ENCODE measurements at regions not wholly inside any gene's neighbourhood (a gene's known extent, or its start where the extent isn't known, plus 50 kb on each side); places are given as distances from the start of the nearest gene placed in this dataset.
"Not testable (repeated sequence)": the region's sequence is repeated elsewhere in the genome, so short reads cannot be mapped to it uniquely, and the experiment has no call there.

DNA sequence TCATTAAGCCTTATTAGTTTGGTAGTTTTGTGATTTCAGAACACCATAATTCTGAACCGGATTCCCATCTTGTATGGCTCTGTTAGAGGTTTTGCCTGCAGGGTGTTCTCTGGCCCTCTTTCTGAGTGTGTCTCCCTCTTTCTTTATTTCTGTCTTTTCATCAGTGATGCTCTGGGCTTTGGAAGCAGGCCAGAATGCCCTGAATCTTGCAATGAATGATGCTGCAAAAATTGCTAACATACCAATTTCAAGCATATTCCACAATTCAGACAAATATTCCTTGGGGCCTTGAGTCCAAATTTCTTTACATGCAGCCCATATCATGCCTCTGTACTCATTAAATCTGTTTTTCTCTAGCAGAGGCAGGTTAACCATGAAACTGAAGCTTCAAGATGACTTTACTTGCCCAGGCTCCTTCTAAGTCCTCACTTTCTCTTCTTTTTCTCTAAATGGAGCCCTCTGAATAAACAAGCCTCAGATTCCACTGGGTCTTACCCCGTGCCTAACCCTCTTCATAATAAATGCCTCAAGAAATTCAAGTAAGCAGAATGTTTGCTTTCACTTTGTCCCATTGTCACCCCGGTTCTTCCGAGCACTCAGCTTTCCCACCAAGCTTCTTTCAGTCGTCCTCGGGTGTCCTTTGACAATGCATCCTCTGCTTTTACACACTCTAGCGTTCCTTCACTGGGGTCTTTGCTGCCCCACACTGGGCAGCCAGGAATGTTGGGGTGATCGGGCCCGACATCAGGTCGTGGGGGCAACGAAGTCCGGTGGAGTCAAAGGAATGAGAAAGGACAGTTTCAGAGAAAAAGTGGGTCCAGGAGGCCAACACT lies 78.8 kb upstream of the SLC38A4 start:
- TF ChIP-seq, protein P1, sequence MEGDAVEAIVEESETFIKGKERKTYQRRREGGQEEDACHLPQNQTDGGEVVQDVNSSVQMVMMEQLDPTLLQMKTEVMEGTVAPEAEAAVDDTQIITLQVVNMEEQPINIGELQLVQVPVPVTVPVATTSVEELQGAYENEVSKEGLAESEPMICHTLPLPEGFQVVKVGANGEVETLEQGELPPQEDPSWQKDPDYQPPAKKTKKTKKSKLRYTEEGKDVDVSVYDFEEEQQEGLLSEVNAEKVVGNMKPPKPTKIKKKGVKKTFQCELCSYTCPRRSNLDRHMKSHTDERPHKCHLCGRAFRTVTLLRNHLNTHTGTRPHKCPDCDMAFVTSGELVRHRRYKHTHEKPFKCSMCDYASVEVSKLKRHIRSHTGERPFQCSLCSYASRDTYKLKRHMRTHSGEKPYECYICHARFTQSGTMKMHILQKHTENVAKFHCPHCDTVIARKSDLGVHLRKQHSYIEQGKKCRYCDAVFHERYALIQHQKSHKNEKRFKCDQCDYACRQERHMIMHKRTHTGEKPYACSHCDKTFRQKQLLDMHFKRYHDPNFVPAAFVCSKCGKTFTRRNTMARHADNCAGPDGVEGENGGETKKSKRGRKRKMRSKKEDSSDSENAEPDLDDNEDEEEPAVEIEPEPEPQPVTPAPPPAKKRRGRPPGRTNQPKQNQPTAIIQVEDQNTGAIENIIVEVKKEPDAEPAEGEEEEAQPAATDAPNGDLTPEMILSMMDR (IDR thresholded peaks at IDR 0.05; ENCODE audit: insufficient read depth, low read length, poor library complexity, severe bottlenecking) = no peak
- Histone ChIP-seq H3K4me3 (replicated peaks; ENCODE audit: low read depth, low read length) (no peak overlapping the region), H3K27me3 (replicated peaks; ENCODE audit: control insufficient read depth, insufficient read depth, low read length) (no peaks in the 10 kb centered on the region; the same call in 1 of the 2 replicates), H3K36me3 (ENCODE audit: control insufficient read depth, insufficient read depth, low read length) (no peaks in the 10 kb centered on the region)
- no peak for DNase-seq (ENCODE audit: extremely low read depth, insufficient read length)

DNA sequence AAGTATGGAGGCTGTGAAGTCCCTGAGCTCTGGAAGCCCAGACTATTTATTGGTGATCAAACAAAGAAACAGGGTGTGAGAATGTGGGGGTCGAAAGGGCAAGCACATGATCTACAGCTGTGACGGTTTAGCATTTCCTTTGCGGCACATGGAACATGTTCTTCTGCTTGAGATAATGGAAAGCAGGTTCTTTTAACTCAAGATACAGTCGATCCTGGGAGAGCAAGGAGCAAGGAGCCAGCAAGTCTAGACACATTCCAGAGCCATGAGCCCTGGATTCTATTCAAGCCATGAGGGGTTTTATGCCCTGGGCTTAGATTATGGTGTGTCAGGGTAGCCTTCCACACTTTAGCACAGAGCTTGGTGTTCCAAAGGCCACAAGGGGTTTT lies 79.4 kb upstream of the SLC38A4 start:
- not testable (repeated sequence) for H3K4me3 ChIP-seq (replicated peaks; ENCODE audit: low read depth, low read length); H3K27me3 ChIP-seq (replicated peaks; ENCODE audit: control insufficient read depth, insufficient read depth, low read length); H3K36me3 ChIP-seq (ENCODE audit: control insufficient read depth, insufficient read depth, low read length); DNase-seq (ENCODE audit: extremely low read depth, insufficient read length)

DNA sequence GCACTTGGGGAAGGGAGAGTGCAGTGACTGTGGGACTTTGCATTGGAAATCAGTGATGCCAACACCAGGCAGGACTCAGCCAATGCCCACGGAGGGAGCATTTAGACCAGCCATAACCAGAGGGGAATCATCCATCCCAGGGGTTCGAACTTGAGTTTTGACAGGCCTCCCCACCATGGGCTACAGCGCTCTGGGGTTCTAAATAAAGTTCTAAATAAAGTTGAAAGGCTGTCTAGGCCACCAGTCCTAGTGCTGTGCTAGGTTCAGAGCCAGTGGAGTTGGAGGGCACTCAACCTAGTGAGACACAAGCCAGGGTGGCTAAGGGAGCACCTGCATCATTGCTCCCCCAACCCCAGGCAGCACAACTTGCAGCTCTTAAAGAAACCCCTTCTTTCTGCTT lies 82.0 kb upstream of the SLC38A4 start:
- H3K36me3 ChIP-seq (ENCODE audit: control insufficient read depth, insufficient read depth, low read length) = no peaks in the 10 kb centered on the region
- TF ChIP-seq, protein P1 (IDR thresholded peaks at IDR 0.05; ENCODE audit: insufficient read depth, low read length, poor library complexity, severe bottlenecking) = no peak
- no peaks in the 10 kb centered on the region for H3K27me3 ChIP-seq (replicated peaks; ENCODE audit: control insufficient read depth, insufficient read depth, low read length)
- H3K4me3 ChIP-seq (replicated peaks; ENCODE audit: low read depth, low read length) = no peak overlapping the region
- DNase-seq (ENCODE audit: extremely low read depth, insufficient read length) = no peak

DNA sequence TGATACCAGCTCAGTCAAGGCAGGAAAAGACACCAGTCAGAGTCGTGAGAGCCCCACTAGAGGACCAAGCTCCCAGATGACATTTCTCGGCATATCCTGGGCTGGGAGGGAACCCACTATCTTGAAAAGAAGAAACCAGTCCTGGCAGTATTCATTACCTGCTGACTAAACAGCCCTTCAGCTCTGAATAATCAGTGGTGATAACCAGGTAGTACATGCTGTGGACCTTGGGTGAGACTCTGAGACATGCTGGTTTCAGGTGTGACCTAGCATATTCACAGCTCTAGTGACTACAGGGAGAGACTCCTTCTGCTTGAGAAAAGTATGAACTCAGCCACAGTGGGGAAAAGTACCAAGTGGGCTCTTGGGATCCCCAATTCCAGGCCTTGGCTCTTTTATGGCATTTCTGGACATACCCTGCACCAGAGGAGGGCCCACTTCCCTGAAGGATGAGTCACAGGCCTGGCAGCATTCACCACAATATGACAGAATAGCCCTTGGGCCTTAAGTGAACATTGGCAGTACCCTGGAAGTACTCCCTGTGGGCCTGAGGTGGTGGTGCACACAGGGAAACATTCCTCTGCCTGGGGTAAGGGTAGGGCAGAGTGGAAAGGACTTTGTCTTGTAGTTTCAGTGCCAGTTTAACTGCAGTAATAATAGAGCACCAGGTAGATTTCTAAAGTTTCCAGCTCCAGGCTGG lies 82.6 kb upstream of the SLC38A4 start:
- Histone ChIP-seq H3K36me3 (ENCODE audit: control insufficient read depth, insufficient read depth, low read length) (no peaks in the 10 kb centered on the region), H3K4me3 (replicated peaks; ENCODE audit: low read depth, low read length) (no peak overlapping the region), H3K27me3 (replicated peaks; ENCODE audit: control insufficient read depth, insufficient read depth, low read length) (no peaks in the 10 kb centered on the region)
- no peak for DNase-seq (ENCODE audit: extremely low read depth, insufficient read length)
- TF ChIP-seq, protein P1 (IDR thresholded peaks at IDR 0.05; ENCODE audit: insufficient read depth, low read length, poor library complexity, severe bottlenecking) = no peak

DNA sequence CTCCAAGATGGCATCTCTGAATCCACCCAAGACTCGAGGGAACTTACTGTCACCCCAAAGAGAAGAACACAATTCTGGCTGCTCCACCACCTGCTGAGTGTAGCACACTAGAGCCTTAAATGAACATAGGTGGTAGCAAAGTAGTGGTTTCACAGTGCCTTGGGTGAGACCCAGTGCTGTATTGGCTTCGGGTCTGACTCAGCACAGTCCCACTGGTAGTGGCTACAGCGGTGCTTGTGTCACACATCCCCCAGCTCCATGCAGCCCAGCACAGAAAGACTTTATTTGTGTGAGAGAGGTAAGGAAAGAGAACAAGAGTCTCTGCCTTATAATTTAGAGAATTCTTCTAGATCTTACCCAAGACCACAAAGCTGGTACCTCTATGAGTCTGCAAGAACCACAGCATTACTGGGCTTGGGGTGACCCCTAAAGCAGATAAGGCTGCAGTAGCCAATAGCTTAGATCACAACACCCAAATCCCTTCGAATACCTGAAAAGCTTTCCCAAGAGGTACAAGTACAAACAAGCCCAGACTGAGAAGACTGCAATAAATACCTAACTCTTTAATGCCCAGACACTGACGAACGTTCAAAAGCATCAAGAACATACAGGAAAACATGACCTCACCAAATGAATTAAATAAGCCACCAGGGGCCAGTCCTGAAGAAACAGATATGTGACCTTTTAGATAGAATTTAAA lies 83.3 kb upstream of the SLC38A4 start:
- no peak for DNase-seq (ENCODE audit: extremely low read depth, insufficient read length)
- Histone ChIP-seq H3K4me3 (replicated peaks; ENCODE audit: low read depth, low read length) (no peak overlapping the region), H3K27me3 (replicated peaks; ENCODE audit: control insufficient read depth, insufficient read depth, low read length) (no peaks in the 10 kb centered on the region), H3K36me3 (ENCODE audit: control insufficient read depth, insufficient read depth, low read length) (no peaks in the 10 kb centered on the region)
- TF ChIP-seq, protein P1 (IDR thresholded peaks at IDR 0.05; ENCODE audit: insufficient read depth, low read length, poor library complexity, severe bottlenecking) = no peak

DNA sequence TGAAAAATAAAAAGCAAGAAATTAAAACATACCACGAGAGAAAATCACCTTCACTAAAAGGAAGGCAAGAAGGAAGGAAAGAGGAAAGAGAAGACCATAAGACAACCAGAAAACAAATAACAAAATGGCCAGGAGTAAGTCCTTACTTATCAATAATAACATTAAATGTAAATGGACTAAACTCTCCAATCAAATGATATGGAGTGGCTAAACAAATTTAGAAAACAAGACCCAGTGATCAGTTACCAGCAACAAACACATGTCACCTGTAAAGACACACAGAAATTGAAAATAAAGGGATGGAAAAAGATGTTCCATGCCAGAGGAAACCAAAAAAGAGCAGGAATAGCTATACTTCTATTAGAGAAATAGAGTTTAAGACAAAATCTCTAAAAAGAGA lies 85.0 kb upstream of the SLC38A4 start:
- TF ChIP-seq, protein P1 (IDR thresholded peaks at IDR 0.05; ENCODE audit: insufficient read depth, low read length, poor library complexity, severe bottlenecking) = no peak
- Histone ChIP-seq H3K36me3 (ENCODE audit: control insufficient read depth, insufficient read depth, low read length) (no peaks in the 10 kb centered on the region), H3K27me3 (replicated peaks; ENCODE audit: control insufficient read depth, insufficient read depth, low read length) (no peaks in the 10 kb centered on the region), H3K4me3 (replicated peaks; ENCODE audit: low read depth, low read length) (no peak overlapping the region)
- no peak for DNase-seq (ENCODE audit: extremely low read depth, insufficient read length)

Data from GM06990 (cell line).